Testis (tissue), 2 donors: ENCODE measurements at regions not wholly inside any gene's neighbourhood (a gene's known extent, or its start where the extent isn't known, plus 50 kb on each side); places are given as distances from the start of the nearest gene placed in this dataset.

ENCODE experiments used
- DNase-seq: peaks from one replicate; pipeline ENCODE4 v3.0.0-alpha.2; 2019
- H3K27ac ChIP-seq, 2 donors: fragments of 200-600 bp; sonication (generic); one replicate each; pipeline ENCODE4 v1.5.1; 2019
- H3K27me3 ChIP-seq: fragments of 200-600 bp; sonication (generic); one replicate; pipeline ENCODE4 v1.5.1; 2019
- H3K36me3 ChIP-seq: fragments of 200-600 bp; sonication (generic); one replicate; pipeline ENCODE4 v1.5.1; 2017; ENCODE audit warnings: low read depth; ENCODE audit errors: missing control alignments
- H3K4me1 ChIP-seq: fragments of 200-600 bp; sonication (generic); one replicate; pipeline ENCODE4 v1.5.1; 2019
- H3K4me3 ChIP-seq, 2 donors: fragments of 200-600 bp; sonication (generic); one replicate each; pipeline ENCODE4 v1.5.1; 2017 to 2019
- H3K9me3 ChIP-seq: fragments of 200-600 bp; sonication (generic); one replicate; pipeline ENCODE4 v1.5.1; 2017
- CTCF ChIP-seq, 3 experiments: fragments of 450-650 bp in 2 of 3; fragments of 200-600 bp in 1 of 3; sonication (generic) in 1 of 3; IDR thresholded peaks; one replicate each; pipeline ENCODE4 v1.5.1; 2016 to 2019; ENCODE audit warnings: antibody characterized with exemption in 3 of 3, mild to moderate bottlenecking in 2 of 3, moderate library complexity in 1 of 3
- POLR2A ChIP-seq: fragments of 450-650 bp; IDR thresholded peaks from one replicate; pipeline ENCODE4 v1.6.1; 2017; ENCODE audit warnings: antibody characterized with exemption, mild to moderate bottlenecking, moderate library complexity
- WGBS, 2 donors: methylation state at CpG; one replicate each; pipeline ENCODE4 v1.1.5; 2018; 5-methylcytosine and 5-hydroxymethylcytosine counted together
- intact Hi-C: fragments of 100-400 bp; cut with DNase I; formaldehyde crosslinking; loops from one replicate; pipeline ENCODE4 v1.15.1; 2023; ENCODE audit warnings: low total_unique reads

- WGBS, 2 donors: 68 to 74% methylated on average over 14 to 21 of the region's 21 CpGs
- intact Hi-C loops: no loop called here
- no peak for DNase-seq
- no peak overlapping the region for H3K27ac ChIP-seq
- no peaks in the 10 kb centered on the region for H3K9me3 ChIP-seq
- no peaks in the 10 kb centered on the region for H3K36me3 ChIP-seq
- no peak for TF ChIP-seq POLR2A
- TF ChIP-seq CTCF (IDR thresholded peaks at IDR 0.05): no peak
- H3K4me3 ChIP-seq: no peak overlapping the region
- H3K4me1 ChIP-seq: peaks cover 5% of the 10 kb centered on the region
- H3K27me3 ChIP-seq: no peaks in the 10 kb centered on the region
These were observed 82.3 kb upstream of the FAM20C start for GRCh38 chr7:109898-110556.

GRCh38 chr7:110557-111232 lies 81.7 kb upstream of the FAM20C start:
- Histone ChIP-seq H3K27me3 (no peaks in the 10 kb centered on the region), H3K4me1 (peaks cover 11% of the 10 kb centered on the region), H3K9me3 (no peaks in the 10 kb centered on the region), H3K4me3 (no peak overlapping the region), H3K27ac (no peak overlapping the region), H3K36me3 (no peaks in the 10 kb centered on the region)
- intact Hi-C loops: no loop called here
- TF ChIP-seq POLR2A: no peak
- no peak for DNase-seq
- WGBS, 2 donors: 80 to 96% methylated on average over 6 to 11 of the region's 11 CpGs

- TF ChIP-seq CTCF (IDR thresholded peaks at IDR 0.05) (no peak), POLR2A (no peak)
- peaks cover 17% of the 10 kb centered on the region for H3K4me1 ChIP-seq
- no peak overlapping the region for H3K4me3 ChIP-seq
- H3K27me3 ChIP-seq: no peaks in the 10 kb centered on the region
- H3K9me3 ChIP-seq: no peaks in the 10 kb centered on the region
- intact Hi-C loops: no loop called here
- H3K36me3 ChIP-seq: no peaks in the 10 kb centered on the region
- WGBS, 2 donors: 96 to 100% methylated on average over 1 of the region's 1 CpG
- no peak for DNase-seq
- H3K27ac ChIP-seq: no peak overlapping the region
These were observed 80.8 kb upstream of the FAM20C start for GRCh38 chr7:111591-111990.

- H3K4me1 ChIP-seq: peaks cover 17% of the 10 kb centered on the region
- TF ChIP-seq POLR2A (no peak), CTCF (IDR thresholded peaks at IDR 0.05) (no peak)
- intact Hi-C loops: no loop called here
- H3K27ac ChIP-seq: no peak overlapping the region
- H3K9me3 ChIP-seq: no peaks in the 10 kb centered on the region
- H3K27me3 ChIP-seq: no peaks in the 10 kb centered on the region
- WGBS, 2 donors: 87 to 92% methylated on average over 5 of the region's 5 CpGs
- no peak overlapping the region for H3K4me3 ChIP-seq
- no peak for DNase-seq
- H3K36me3 ChIP-seq: no peaks in the 10 kb centered on the region
These were observed 79.5 kb upstream of the FAM20C start for GRCh38 chr7:112881-113280.

- Histone ChIP-seq H3K4me3 (no peak overlapping the region), H3K27ac (peak overlapping the region in 1 of 2 donors; percentile 1), H3K9me3 (no peaks in the 10 kb centered on the region), H3K27me3 (no peaks in the 10 kb centered on the region), H3K36me3 (no peaks in the 10 kb centered on the region), H3K4me1 (peaks cover 24% of the 10 kb centered on the region)
- DNase-seq: no peak
- TF ChIP-seq POLR2A (no peak), CTCF (IDR thresholded peaks at IDR 0.05) (no peak)
- intact Hi-C loops: no loop called here
- WGBS, 2 donors: 40 to 66% methylated on average over 12 of the region's 12 CpGs
These were observed 77.0 kb upstream of the FAM20C start for GRCh38 chr7:115274-115911.
